Testis (tissue), 2 donors: ENCODE measurements at regions not wholly inside any gene's neighbourhood (a gene's known extent, or its start where the extent isn't known, plus 50 kb on each side); places are given as distances from the start of the nearest gene placed in this dataset.

Source experiments
- DNase-seq: peaks from one replicate; pipeline ENCODE4 v3.0.0-alpha.2; 2019
- H3K27ac ChIP-seq, 2 donors: fragments of 200-600 bp; sonication (generic); one replicate each; pipeline ENCODE4 v1.5.1; 2019
- H3K27me3 ChIP-seq: fragments of 200-600 bp; sonication (generic); one replicate; pipeline ENCODE4 v1.5.1; 2019
- H3K36me3 ChIP-seq: fragments of 200-600 bp; sonication (generic); one replicate; pipeline ENCODE4 v1.5.1; 2017; ENCODE audit warnings: low read depth; ENCODE audit errors: missing control alignments
- H3K4me1 ChIP-seq: fragments of 200-600 bp; sonication (generic); one replicate; pipeline ENCODE4 v1.5.1; 2019
- H3K4me3 ChIP-seq, 2 donors: fragments of 200-600 bp; sonication (generic); one replicate each; pipeline ENCODE4 v1.5.1; 2017 to 2019
- H3K9me3 ChIP-seq: fragments of 200-600 bp; sonication (generic); one replicate; pipeline ENCODE4 v1.5.1; 2017
- POLR2A ChIP-seq: fragments of 450-650 bp; IDR thresholded peaks from one replicate; pipeline ENCODE4 v1.6.1; 2017; ENCODE audit warnings: antibody characterized with exemption, mild to moderate bottlenecking, moderate library complexity
- whole genome bisulfite sequencing, 2 donors: methylation state at CpG; one replicate each; pipeline ENCODE4 v1.1.5; 2018; 5-methylcytosine and 5-hydroxymethylcytosine counted together
- intact Hi-C: fragments of 100-400 bp; cut with DNase I; formaldehyde crosslinking; loops from one replicate; pipeline ENCODE4 v1.15.1; 2023; ENCODE audit warnings: low total_unique reads
- TF ChIP-seq, protein P1 (sequence below), 3 experiments: fragments of 450-650 bp in 2 of 3; fragments of 200-600 bp in 1 of 3; sonication (generic) in 1 of 3; IDR thresholded peaks; one replicate each; pipeline ENCODE4 v1.5.1; 2016 to 2019; ENCODE audit warnings: antibody characterized with exemption in 3 of 3, mild to moderate bottlenecking in 2 of 3, moderate library complexity in 1 of 3

DNA sequence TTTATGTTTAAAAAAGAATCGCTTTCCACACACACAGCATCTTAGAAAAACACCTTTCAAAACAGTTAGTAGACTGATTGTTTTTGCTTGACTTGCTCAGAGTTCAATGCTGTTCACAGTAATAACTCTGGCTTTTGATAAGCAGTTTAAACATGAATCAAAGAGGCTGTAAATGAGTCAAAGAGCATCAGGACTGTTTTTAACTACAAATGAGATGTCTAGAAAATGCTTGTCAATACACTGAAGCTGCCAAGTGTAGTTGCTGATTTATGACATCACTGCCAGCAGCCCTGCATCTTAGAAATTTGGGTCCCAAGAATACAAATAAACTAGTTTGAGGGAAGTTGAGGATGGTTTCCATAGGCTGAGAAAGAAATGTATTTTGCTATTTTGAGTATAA lies 2057.1 kb upstream of the PCDH20 start:
- no peak overlapping the region for H3K4me3 ChIP-seq
- no peaks in the 10 kb centered on the region for H3K36me3 ChIP-seq
- no peak for TF ChIP-seq POLR2A
- TF ChIP-seq, protein P1, sequence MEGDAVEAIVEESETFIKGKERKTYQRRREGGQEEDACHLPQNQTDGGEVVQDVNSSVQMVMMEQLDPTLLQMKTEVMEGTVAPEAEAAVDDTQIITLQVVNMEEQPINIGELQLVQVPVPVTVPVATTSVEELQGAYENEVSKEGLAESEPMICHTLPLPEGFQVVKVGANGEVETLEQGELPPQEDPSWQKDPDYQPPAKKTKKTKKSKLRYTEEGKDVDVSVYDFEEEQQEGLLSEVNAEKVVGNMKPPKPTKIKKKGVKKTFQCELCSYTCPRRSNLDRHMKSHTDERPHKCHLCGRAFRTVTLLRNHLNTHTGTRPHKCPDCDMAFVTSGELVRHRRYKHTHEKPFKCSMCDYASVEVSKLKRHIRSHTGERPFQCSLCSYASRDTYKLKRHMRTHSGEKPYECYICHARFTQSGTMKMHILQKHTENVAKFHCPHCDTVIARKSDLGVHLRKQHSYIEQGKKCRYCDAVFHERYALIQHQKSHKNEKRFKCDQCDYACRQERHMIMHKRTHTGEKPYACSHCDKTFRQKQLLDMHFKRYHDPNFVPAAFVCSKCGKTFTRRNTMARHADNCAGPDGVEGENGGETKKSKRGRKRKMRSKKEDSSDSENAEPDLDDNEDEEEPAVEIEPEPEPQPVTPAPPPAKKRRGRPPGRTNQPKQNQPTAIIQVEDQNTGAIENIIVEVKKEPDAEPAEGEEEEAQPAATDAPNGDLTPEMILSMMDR (IDR thresholded peaks at IDR 0.05) = no peak
- WGBS, 2 donors = 41 to 42% methylated on average over 1 of the region's 1 CpG
- H3K9me3 ChIP-seq = no peaks in the 10 kb centered on the region
- intact Hi-C loops = no loop called here
- no peak overlapping the region for H3K27ac ChIP-seq
- no peak for DNase-seq
- no peaks in the 10 kb centered on the region for H3K4me1 ChIP-seq
- H3K27me3 ChIP-seq = no peaks in the 10 kb centered on the region

DNA sequence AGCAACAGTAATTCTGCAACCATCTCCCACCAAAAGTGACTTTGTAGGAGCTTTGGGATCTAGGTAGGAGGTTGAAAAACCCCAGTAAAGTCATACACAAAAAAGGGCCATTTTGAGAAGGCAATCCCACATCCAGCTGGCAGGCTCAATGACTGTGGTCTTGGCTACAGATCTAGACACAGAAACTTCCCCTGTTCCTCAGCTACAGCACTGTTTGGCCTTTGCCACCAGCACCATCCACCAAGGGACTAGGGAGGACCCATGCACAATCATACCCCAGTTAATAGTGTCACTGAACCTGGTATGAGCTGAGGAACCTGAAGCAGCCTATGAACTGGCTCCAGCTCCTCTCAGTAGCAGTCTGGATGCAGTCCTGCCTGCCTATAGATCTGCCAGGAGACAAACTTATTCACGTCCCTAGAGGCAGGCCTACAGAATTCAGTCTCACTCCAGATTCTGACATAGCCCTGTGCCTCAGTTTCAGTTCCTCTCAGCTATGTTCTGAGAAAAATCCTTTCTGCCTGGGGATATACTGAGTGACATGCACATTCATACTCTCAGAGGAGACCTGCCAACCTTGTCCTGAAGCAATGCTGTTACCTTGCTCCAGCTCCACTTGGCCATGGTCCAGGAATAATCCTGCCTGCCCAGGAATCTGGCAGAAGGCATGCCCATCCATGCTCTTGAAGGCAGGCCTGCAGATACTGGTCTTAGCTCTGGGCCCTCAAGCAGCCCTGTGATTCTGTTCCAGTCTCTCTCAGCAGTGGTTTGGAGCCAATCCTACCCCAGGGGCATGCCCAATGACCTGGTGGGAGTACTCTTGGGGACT lies 2048.3 kb upstream of the PCDH20 start:
- DNase-seq = no peak
- H3K9me3 ChIP-seq = no peaks in the 10 kb centered on the region
- TF ChIP-seq, protein P1 (IDR thresholded peaks at IDR 0.05) = no peak
- TF ChIP-seq POLR2A = no peak
- no peak overlapping the region for H3K4me3 ChIP-seq
- no peaks in the 10 kb centered on the region for H3K4me1 ChIP-seq
- 100% methylated on average over 1 of the region's 1 CpG; no CpG with 5 or more reads in 1 of the 2 donors for WGBS, 2 donors
- no peaks in the 10 kb centered on the region for H3K27me3 ChIP-seq
- H3K27ac ChIP-seq = no peak overlapping the region
- no peaks in the 10 kb centered on the region for H3K36me3 ChIP-seq
- intact Hi-C loops = no loop called here

DNA sequence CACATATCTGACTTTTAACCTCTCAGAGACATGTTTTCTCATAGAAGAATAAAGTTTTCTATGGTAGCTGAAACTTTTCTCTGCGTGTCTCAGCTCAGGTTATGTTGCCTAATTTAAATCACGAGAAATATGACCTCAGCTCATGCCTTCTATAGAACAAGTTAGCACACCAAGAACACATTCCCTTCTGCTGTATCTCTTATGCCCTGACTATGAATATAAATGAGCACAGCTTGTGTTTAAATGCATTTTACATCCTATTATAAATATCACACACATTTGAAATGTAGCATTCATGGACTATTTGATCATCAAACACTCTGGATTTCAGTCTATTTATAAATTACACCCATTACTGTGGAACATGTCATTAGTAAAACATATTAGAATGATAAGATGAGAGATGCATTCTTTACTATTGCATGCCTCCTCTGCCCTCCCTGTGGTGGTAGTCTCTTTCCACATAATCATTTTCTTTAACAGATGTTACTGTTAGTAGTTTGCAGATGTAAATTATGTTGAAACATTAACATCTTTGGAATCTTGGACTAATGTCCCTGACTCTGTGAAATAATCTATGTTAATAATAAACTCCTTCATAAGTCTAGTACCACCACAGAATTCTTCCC lies 2044.9 kb upstream of the PCDH20 start:
- no peaks in the 10 kb centered on the region for H3K27me3 ChIP-seq
- no peak overlapping the region for H3K27ac ChIP-seq
- H3K36me3 ChIP-seq = no peaks in the 10 kb centered on the region
- no peaks in the 10 kb centered on the region for H3K9me3 ChIP-seq
- intact Hi-C loops = no loop called here
- WGBS, 2 donors = 51 to 71% methylated on average over 2 of the region's 2 CpGs
- no peak for DNase-seq
- H3K4me3 ChIP-seq = no peak overlapping the region
- no peaks in the 10 kb centered on the region for H3K4me1 ChIP-seq
- TF ChIP-seq, protein P1 (IDR thresholded peaks at IDR 0.05) = no peak
- no peak for TF ChIP-seq POLR2A

DNA sequence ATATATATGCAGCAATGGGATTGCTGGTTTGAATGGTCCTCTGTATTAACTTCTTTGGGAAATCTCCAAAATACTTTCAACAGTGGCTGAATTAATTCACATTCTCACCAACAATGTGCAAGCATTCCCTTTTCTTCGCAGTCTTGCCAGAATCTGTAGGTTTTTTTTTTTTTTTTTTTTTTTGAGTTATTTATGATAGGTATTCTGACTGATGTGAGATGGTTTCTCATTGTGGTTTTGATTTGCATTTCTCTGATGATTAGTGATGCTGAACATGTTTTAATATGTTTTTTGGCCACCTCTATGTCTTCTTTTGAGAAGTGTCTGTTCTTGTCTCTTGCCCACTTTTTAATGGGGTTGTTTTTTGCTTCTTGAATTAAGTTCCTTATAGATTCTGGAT lies 2041.5 kb upstream of the PCDH20 start:
- intact Hi-C loops = no loop called here
- 93% methylated on average over 1 of the region's 1 CpG for WGBS, 2 donors
- no peaks in the 10 kb centered on the region for H3K4me1 ChIP-seq

More for the DNA sequence above, 2041.5 kb upstream of the PCDH20 start:
- no peak overlapping the region for H3K27ac ChIP-seq
- H3K9me3 ChIP-seq = no peaks in the 10 kb centered on the region
- H3K36me3 ChIP-seq = no peaks in the 10 kb centered on the region
- TF ChIP-seq, protein P1 (IDR thresholded peaks at IDR 0.05) = no peak
- TF ChIP-seq POLR2A = no peak
- DNase-seq = no peak
- no peaks in the 10 kb centered on the region for H3K27me3 ChIP-seq
- H3K4me3 ChIP-seq = no peak overlapping the region
